ENCODE measurements at regions not wholly inside any gene's neighbourhood (a gene's known extent, or its start where the extent isn't known, plus 50 kb on each side); places are given as distances from the start of the nearest gene placed in this dataset.

GRCh38 chr1:79588719-79589118 is 582.2 kb upstream of the ADGRL4 start:
- no peaks in the 10 kb centered on the region for H3K4me1 Mint-ChIP-seq
- no peak overlapping the region for H3K4me3 Mint-ChIP-seq
- H3K4me1 ChIP-seq (ENCODE audit: control insufficient read depth in 1 of 2, insufficient read depth in 2 of 2, low read length in 2 of 2) = no peaks in the 10 kb centered on the region
- H4K20me1 ChIP-seq (ENCODE audit: insufficient read depth, low read length) = no peaks in the 10 kb centered on the region
- H3K9me3 ChIP-seq (replicated peaks in 1 of 2; ENCODE audit: control insufficient read depth in 1 of 2, insufficient read depth in 1 of 2, low read length in 2 of 2) = peaks cover 7 to 12% of the 10 kb centered on the region in 2 donors
- H3K9me3 Mint-ChIP-seq = peaks cover 3 to 9% (median 5%) of the 10 kb centered on the region in 7 donors
- no peak for DNase-seq
- H3K27me3 ChIP-seq (ENCODE audit: control insufficient read depth in 2 of 2, insufficient read depth in 2 of 2, low read length in 2 of 2) = no peaks in the 10 kb centered on the region
- H3K4me3 ChIP-seq (replicated peaks in 1 of 3; ENCODE audit: low read depth in 2 of 3, low read length in 3 of 3) = no peak overlapping the region
- no peaks in the 10 kb centered on the region for H3K36me3 Mint-ChIP-seq
- no peak for TF ChIP-seq CTCF (IDR thresholded peaks at IDR 0.05)
- no peaks in the 10 kb centered on the region for H3K36me3 ChIP-seq (replicated peaks in 1 of 2; ENCODE audit: control insufficient read depth in 1 of 2, insufficient read depth in 2 of 2, low read length in 2 of 2)
- H3K79me2 ChIP-seq (ENCODE audit: insufficient read depth, low read length) = no peaks in the 10 kb centered on the region
- no peak overlapping the region for H3K9ac ChIP-seq (ENCODE audit: insufficient read depth, low read length, poor library complexity, severe bottlenecking)
- H3K27ac Mint-ChIP-seq = no peak overlapping the region
- no peaks in the 10 kb centered on the region for H3K27me3 Mint-ChIP-seq (ENCODE audit: low read depth in 3 of 3)
- no peak overlapping the region for H3K27ac ChIP-seq (ENCODE audit: low read depth in 1 of 2, low read length in 2 of 2)
- intact Hi-C loops (cut with micrococcal nuclease) = no loop called here
- no peak overlapping the region for H2AFZ ChIP-seq (ENCODE audit: insufficient read depth, low read depth, low read length, poor library complexity, severe bottlenecking)
- no CpG with 5 or more reads among the region's 2 CpGs for WGBS (ENCODE audit: insufficient coverage)
- no peak overlapping the region for H3K4me2 ChIP-seq (replicated peaks; ENCODE audit: extremely low read depth, low read length, poor library complexity, severe bottlenecking)

DNA sequence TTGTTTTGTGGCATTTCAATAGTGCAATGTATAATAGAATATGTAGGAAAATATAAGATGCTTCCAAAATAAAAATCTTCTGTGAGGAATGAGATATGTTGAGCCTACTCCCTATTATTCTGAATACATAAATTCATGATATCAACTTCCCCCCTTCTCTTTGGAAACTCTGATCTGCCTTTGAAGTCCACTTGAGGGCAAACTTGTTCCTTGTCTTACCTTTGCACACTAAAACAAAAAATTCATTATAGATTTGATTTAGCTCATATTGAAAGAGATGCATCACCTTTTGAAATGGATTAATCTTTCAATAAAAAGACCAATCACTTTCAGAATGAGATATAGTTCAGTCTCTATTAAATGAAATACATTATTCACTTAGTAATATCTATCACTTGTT is 580.7 kb upstream of the ADGRL4 start:
- no peak overlapping the region for H3K27ac Mint-ChIP-seq
- H3K27me3 Mint-ChIP-seq (ENCODE audit: low read depth in 3 of 3) = no peaks in the 10 kb centered on the region
- DNase-seq = no peak
- Histone ChIP-seq H3K4me2 (replicated peaks; ENCODE audit: extremely low read depth, low read length, poor library complexity, severe bottlenecking) (no peak overlapping the region), H3K4me3 (replicated peaks in 1 of 3; ENCODE audit: low read depth in 2 of 3, low read length in 3 of 3) (no peak overlapping the region), H3K9ac (ENCODE audit: insufficient read depth, low read length, poor library complexity, severe bottlenecking) (no peak overlapping the region), H3K9me3 (replicated peaks in 1 of 2; ENCODE audit: control insufficient read depth in 1 of 2, insufficient read depth in 1 of 2, low read length in 2 of 2) (peaks cover 8 to 12% of the 10 kb centered on the region in 2 donors), H3K27ac (ENCODE audit: low read depth in 1 of 2, low read length in 2 of 2) (no peak overlapping the region), H3K4me1 (ENCODE audit: control insufficient read depth in 1 of 2, insufficient read depth in 2 of 2, low read length in 2 of 2) (no peaks in the 10 kb centered on the region), H3K27me3 (ENCODE audit: control insufficient read depth in 2 of 2, insufficient read depth in 2 of 2, low read length in 2 of 2) (no peaks in the 10 kb centered on the region), H4K20me1 (ENCODE audit: insufficient read depth, low read length) (no peaks in the 10 kb centered on the region), H3K79me2 (ENCODE audit: insufficient read depth, low read length) (no peaks in the 10 kb centered on the region), H2AFZ (ENCODE audit: insufficient read depth, low read depth, low read length, poor library complexity, severe bottlenecking) (no peak overlapping the region), H3K36me3 (replicated peaks in 1 of 2; ENCODE audit: control insufficient read depth in 1 of 2, insufficient read depth in 2 of 2, low read length in 2 of 2) (no peaks in the 10 kb centered on the region)
- no peak overlapping the region for H3K4me3 Mint-ChIP-seq
- intact Hi-C loops (cut with micrococcal nuclease) = no loop called here
- H3K4me1 Mint-ChIP-seq = no peaks in the 10 kb centered on the region
- no peak for TF ChIP-seq CTCF (IDR thresholded peaks at IDR 0.05)
- no peaks in the 10 kb centered on the region for H3K36me3 Mint-ChIP-seq
- peaks cover 2 to 14% (median 9%) of the 10 kb centered on the region in 7 donors for H3K9me3 Mint-ChIP-seq
